ENCODE measurements at regions not wholly inside any gene's neighbourhood (a gene's known extent, or its start where the extent isn't known, plus 50 kb on each side); places are given as distances from the start of the nearest gene placed in this dataset.

DNA sequence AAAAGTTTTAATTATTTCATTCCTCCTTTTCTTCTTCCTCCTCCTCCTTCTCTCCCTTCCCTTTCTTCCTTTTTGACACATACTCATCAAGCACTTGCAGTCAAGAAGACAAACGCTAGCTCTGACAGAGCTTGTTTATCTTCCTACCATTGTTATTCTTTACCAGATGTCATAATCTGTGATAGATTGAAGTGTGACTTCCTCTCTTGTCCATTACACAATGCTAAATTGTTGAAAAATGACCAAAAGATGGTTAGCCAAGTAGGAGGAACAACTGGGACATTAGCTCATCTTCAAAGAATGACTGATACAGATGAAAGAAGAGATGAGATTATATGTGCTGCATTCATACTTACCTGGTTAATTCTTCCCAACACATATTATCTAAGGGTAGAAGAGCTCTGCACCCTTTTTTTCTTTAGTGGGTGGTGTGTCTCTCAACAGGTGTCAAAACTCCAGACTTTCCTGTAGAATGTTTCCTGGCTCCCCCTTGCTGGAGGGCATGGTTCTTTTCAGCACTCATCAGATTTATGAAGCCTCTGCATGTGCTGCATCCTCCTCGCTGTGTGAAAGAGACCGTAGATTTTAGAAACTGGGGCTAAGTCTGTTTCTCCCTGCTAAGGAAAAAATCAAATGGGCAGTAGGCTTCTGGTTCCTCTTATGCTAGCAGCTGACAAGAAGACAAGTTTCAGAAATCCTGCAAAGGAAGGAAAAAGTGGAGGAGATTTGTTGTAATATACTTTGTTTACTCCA lies 147.1 kb downstream of the TMX1 start:
- TF ChIP-seq JUND (IDR thresholded peaks at IDR 0.05; ENCODE audit: low read depth), result no peak
- DNase-seq (ENCODE audit: low read depth in 1 of 2, low spot score in 1 of 2), result no peak
- in situ Hi-C loops (cut with HindIII; ENCODE audit: low pct_unique_long_range_greater_than_20kb, low sequenced_read_pairs), result no loop called here

DNA sequence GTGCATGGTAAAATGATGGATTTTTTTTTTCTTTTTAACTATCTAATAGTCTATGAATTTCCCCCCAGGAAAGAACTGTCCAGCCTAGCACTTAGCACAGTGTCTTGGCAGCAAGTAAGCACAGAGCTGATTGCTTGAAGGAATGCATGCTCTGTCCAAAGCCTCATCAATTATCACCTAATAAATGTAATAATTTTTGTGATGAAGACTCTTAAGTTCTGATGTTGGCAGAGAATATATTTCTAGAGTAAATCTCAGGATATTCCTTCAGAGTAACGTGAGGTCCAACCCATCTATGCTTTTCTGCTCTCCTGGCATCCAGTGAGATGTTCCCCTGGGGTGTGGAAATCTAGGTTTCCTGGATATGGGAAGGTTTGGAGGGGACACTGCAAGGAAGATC lies 152.4 kb downstream of the TMX1 start:
- DNase-seq (ENCODE audit: low read depth in 1 of 2, low spot score in 1 of 2), result no peak
- in situ Hi-C loops (cut with HindIII; ENCODE audit: low pct_unique_long_range_greater_than_20kb, low sequenced_read_pairs), result no loop called here
- no peak for TF ChIP-seq JUND (IDR thresholded peaks at IDR 0.05; ENCODE audit: low read depth)

DNA sequence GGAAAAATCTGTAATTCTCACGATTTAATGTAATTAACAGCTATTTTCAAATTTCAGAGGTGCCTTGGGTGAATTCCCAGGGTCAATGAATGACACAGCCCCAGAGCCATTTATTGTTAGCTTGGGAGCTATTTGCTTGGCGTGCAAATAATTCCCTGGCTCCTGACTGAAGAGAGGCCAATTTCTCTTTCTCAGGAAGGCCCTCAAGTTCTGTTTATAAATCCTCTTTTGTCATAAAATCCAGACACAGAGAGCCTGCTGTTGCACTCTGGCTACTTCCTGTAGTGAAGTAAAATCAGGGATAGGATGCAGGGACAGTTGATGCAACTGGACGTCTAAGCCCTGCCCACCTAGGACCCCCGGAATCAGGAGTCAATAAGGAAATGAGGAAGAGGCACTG lies 154.3 kb downstream of the TMX1 start:
- TF ChIP-seq JUND (IDR thresholded peaks at IDR 0.05; ENCODE audit: low read depth), result no peak
- no peak for DNase-seq (ENCODE audit: low read depth in 1 of 2, low spot score in 1 of 2)
- in situ Hi-C loops (cut with HindIII; ENCODE audit: low pct_unique_long_range_greater_than_20kb, low sequenced_read_pairs), result no loop called here

DNA sequence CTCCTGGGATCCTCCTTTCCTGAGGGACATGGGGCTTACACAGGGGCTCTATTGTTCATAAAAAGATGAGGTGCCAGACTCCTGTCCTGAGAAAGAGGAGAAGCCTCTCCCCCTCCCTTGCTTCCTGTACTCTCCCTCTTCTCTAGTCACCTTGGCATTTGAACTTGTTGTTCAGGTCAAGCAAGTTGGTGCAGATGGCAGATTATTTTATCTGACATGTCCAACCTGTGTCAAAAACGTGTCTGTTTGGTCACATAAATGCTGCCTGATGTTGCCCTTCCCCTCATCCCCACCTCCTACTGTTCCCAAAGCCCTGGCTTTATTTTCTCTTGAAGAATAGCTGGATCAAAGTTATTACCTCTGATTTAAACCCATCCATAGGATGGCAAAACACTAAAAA lies 154.8 kb downstream of the TMX1 start:
- in situ Hi-C loops (cut with HindIII; ENCODE audit: low pct_unique_long_range_greater_than_20kb, low sequenced_read_pairs), result no loop called here
- DNase-seq (ENCODE audit: low read depth in 1 of 2, low spot score in 1 of 2), result peak in 1 of 2 experiments; percentile 69
- TF ChIP-seq JUND (IDR thresholded peaks at IDR 0.05; ENCODE audit: low read depth), result no peak

DNA sequence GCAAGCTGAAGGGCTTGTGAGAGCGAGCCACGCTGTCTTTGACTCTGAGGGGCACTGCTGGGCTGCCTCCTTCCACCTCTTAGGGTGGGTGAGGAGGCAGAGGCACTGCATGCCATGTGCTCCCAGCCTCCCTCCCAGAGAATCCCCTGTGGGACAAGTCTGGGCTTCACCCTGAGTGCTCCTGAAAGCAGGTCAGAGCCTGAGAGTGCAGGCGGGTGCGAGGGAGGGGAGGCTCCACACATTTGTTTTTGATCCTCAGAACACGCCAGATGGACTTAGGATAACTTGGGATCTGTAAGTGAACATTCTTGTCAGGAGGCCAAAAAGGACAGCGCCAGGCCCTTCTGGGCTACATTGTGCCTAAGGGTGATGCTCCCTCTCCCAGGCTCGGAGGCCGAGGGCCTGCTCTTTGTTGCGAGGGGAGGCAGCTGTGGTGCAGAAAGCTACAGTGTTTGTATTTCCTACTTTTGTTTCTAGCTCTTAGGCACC lies 155.4 kb downstream of the TMX1 start:
- DNase-seq (ENCODE audit: low read depth in 1 of 2, low spot score in 1 of 2), result peak in 1 of 2 experiments; percentile 48
- TF ChIP-seq JUND (IDR thresholded peaks at IDR 0.05; ENCODE audit: low read depth), result no peak
- in situ Hi-C loops (cut with HindIII; ENCODE audit: low pct_unique_long_range_greater_than_20kb, low sequenced_read_pairs), result no loop called here

DNA sequence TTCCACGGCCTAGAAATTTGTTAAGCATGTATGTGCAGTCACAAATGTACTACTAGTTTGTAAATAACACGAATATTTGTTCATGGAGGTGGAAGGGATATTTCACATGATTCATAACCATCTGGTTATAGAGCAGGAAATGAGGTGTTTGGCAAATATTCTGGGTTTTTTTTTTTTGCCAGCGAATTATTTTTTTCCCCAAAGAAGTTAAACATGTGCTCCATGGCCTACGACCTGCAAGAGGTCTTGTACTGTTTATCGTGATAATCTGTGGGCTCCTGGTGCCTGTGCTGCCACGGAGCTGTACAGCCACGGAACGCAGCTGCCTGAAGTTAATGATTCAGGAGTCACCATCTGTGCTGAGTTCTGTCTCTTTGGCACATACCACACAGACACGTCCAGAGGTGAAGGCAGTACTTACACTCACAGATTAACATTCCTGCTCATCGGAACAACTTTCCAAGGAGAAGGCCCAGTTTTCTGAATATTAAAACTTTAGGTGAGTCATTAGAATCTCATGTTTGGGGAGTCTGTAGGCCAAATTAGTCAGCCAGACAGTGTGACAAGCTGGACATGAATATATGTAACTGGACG lies 156.3 kb downstream of the TMX1 start:
- in situ Hi-C loops (cut with HindIII; ENCODE audit: low pct_unique_long_range_greater_than_20kb, low sequenced_read_pairs), result no loop called here
- no peak for TF ChIP-seq JUND (IDR thresholded peaks at IDR 0.05; ENCODE audit: low read depth)
- no peak for DNase-seq (ENCODE audit: low read depth in 1 of 2, low spot score in 1 of 2)

DNA sequence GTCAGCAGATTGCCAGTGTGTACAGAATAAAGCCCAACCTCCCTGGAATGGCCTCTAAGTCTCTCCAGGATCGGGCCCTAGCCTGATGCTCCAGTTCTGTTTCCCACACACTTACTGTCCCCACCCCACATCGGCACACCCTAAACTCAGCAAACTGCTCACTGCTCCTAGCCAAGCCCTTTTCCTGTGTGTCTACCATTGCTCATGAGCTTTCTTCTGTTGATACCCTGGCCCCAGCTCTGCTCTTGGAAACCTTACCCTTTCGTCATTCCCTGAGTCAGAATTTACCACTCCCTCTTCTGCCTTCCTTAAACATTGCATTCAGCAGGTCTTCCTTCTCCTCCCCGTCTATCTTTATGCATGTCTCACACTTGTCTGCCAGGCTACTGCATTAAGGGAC lies 158.9 kb downstream of the TMX1 start:
- TF ChIP-seq JUND (IDR thresholded peaks at IDR 0.05; ENCODE audit: low read depth), result no peak
- in situ Hi-C loops (cut with HindIII; ENCODE audit: low pct_unique_long_range_greater_than_20kb, low sequenced_read_pairs), result no loop called here
- DNase-seq (ENCODE audit: low read depth in 1 of 2, low spot score in 1 of 2), result no peak

DNA sequence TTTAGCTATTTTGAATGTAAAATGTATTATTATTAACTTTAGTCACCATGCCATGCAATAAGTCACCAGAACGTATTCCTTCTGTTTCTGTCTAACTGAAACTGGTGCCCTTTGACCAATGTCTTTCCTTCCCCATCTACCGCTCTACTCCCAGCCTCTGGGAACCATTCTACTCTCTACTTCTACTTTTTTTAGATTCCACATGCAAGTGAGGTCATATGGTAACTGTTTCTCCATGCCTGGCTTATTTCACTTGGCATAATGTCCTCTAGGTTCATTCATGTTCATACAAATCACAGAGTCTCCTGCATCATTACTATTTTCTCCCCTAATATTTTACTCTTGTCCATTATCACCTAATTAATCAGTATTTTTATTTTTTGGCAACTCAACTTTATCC lies 160.1 kb downstream of the TMX1 start:
- no peak for TF ChIP-seq JUND (IDR thresholded peaks at IDR 0.05; ENCODE audit: low read depth)
- no peak for DNase-seq (ENCODE audit: low read depth in 1 of 2, low spot score in 1 of 2)
- in situ Hi-C loops (cut with HindIII; ENCODE audit: low pct_unique_long_range_greater_than_20kb, low sequenced_read_pairs), result no loop called here

DNA sequence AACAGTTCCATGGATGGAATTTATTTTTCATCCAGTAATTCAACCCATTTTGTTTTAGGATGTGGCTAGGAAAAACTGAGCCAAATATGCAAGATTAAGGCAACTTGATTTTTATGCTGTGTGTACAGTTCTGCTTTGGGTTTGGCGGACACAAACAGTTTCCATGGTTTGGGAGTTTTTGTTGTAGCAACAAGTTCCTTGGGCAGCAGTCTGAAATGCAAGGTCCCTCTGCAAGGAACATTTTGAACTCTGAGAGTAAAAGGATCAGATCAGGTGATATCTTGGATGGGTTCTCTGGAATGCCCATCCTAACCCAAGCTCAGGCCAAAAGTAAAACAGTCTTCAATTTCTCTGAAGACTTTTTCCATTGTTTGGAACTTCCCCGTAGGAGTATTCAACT lies 161.2 kb downstream of the TMX1 start:
- in situ Hi-C loops (cut with HindIII; ENCODE audit: low pct_unique_long_range_greater_than_20kb, low sequenced_read_pairs), result no loop called here
- DNase-seq (ENCODE audit: low read depth in 1 of 2, low spot score in 1 of 2), result no peak
- TF ChIP-seq JUND (IDR thresholded peaks at IDR 0.05; ENCODE audit: low read depth), result no peak

DNA sequence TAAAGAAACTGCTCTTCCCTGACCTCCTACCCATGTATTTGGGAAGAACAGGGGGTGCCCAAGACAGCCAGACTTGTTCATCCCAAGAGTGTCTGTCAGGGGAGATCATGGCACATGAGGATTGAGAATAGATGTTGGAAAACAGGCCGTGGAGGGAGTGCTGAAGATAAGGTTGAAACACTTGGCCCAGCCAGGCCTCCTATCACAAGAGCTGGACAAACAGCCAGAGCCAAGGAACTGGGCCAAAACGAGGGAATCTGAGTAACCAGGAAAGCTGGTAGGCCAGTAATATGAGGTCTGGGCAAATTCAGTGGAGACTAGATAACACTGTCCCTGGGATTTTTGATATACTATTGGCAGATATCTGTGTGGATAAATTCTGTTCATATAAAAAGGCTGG lies 161.7 kb downstream of the TMX1 start:
- TF ChIP-seq JUND (IDR thresholded peaks at IDR 0.05; ENCODE audit: low read depth), result no peak
- DNase-seq (ENCODE audit: low read depth in 1 of 2, low spot score in 1 of 2), result no peak
- in situ Hi-C loops (cut with HindIII; ENCODE audit: low pct_unique_long_range_greater_than_20kb, low sequenced_read_pairs), result no loop called here

DNA sequence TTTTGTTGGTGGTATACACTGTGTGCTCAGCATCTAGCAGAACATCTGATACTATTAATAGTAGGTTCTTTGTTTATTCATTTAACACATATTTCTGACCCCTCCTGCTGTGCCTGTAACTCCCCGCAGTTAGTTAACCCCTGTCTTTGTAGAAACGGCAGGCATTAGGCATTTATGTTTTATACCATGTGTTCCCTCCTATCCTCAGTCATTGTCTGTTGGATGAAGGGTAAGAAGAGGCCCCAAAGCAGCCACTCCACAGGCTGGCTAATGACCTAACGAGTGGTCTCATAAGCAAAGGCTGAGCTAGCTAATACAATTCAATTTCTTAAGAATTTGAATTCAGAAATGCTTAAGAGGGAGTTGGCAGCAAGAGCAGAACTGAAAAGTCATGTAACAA lies 170.8 kb downstream of the TMX1 start:
- in situ Hi-C loops (cut with HindIII; ENCODE audit: low pct_unique_long_range_greater_than_20kb, low sequenced_read_pairs), result no loop called here
- DNase-seq (ENCODE audit: low read depth in 1 of 2, low spot score in 1 of 2), result no peak
- no peak for TF ChIP-seq JUND (IDR thresholded peaks at IDR 0.05; ENCODE audit: low read depth)

DNA sequence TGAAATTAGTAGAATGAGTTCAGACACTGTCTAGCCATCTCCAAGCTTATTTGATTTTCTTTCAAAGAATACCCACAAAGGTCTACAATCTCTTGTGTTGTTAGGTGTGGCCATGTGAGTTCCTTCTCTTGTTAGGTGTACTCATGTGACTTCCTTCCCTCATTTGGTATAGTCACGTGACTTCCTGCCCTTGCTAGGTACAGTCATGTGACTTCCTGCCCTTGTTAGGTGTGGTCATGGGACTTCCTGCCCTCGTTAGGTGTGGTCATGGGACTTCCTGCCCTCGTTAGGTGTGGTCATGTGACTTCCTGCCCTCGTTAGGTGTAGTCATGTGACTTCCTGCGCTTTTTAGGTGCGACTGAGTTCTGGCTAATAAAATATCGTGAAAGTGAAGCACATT lies 179.6 kb downstream of the TMX1 start:
- TF ChIP-seq JUND (IDR thresholded peaks at IDR 0.05; ENCODE audit: low read depth), result no peak
- in situ Hi-C loops (cut with HindIII; ENCODE audit: low pct_unique_long_range_greater_than_20kb, low sequenced_read_pairs), result no loop called here

DNA sequence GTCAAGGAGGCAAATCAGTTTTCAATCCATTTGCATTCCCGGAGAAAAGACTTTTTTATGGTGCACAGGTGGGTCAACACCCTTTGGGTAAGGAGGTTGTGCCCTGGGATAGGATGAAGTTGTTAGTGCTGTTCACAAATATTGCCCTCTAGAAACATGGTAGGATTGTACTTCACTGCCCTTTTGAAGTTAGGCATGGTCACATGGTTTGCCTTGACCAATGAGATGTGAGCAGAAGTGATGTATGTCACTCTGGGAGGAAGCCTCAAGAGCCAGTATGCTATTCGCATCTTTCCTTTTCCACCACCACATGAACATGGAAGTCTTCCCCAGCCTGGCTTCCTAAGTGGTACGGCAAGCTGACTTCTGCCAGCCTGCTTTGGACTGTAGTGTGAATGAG lies 182.7 kb downstream of the TMX1 start:
- in situ Hi-C loops (cut with HindIII; ENCODE audit: low pct_unique_long_range_greater_than_20kb, low sequenced_read_pairs), result no loop called here
- DNase-seq (ENCODE audit: low read depth in 1 of 2, low spot score in 1 of 2), result peak in 1 of 2 experiments; percentile 20
- no peak for TF ChIP-seq JUND (IDR thresholded peaks at IDR 0.05; ENCODE audit: low read depth)

More for the DNA sequence above, 179.6 kb downstream of the TMX1 start:
- no peak for DNase-seq (ENCODE audit: low read depth in 1 of 2, low spot score in 1 of 2)
